WTC11 (cell line): ENCODE measurements at regions not wholly inside any gene's neighbourhood (a gene's known extent, or its start where the extent isn't known, plus 50 kb on each side); places are given as distances from the start of the nearest gene placed in this dataset.

Experiments
- ATF2 ChIP-seq: sonication (generic); formaldehyde crosslinking; IDR thresholded peaks from 2 replicates; pipeline ENCODE4 v1.8.1; 2022; ENCODE audit warnings: low read depth, missing genetic modification reagents, borderline replicate concordance
- E2F4 ChIP-seq: sonication (generic); formaldehyde crosslinking; IDR thresholded peaks from 2 replicates; pipeline ENCODE4 v1.8.1; 2022; ENCODE audit warnings: low read depth, mild to moderate bottlenecking, moderate library complexity, missing genetic modification reagents, borderline replicate concordance
- ETV6 ChIP-seq: sonication (generic); formaldehyde crosslinking; IDR thresholded peaks from 2 replicates; pipeline ENCODE4 v1.8.1; 2022; ENCODE audit warnings: mild to moderate bottlenecking, missing genetic modification reagents
- MAX ChIP-seq: sonication (generic); formaldehyde crosslinking; IDR thresholded peaks from 2 replicates; pipeline ENCODE4 v1.8.0; 2022; ENCODE audit warnings: mild to moderate bottlenecking, missing genetic modification reagents
- NR1H2 ChIP-seq: sonication (generic); formaldehyde crosslinking; IDR thresholded peaks from 2 replicates; pipeline ENCODE4 v1.9.0; 2021; ENCODE audit warnings: mild to moderate bottlenecking, moderate library complexity, missing genetic modification reagents
- OVOL2 ChIP-seq: fragments of 250-450 bp; sonication (Bioruptor Pico); IDR thresholded peaks from 2 replicates; pipeline ENCODE4 v1.9.0; 2021; ENCODE audit warnings: mild to moderate bottlenecking, borderline replicate concordance
- ZBTB21 ChIP-seq: sonication (generic); formaldehyde crosslinking; IDR thresholded peaks from 2 replicates; pipeline ENCODE4 v1.8.1; 2023; ENCODE audit warnings: mild to moderate bottlenecking, missing genetic modification reagents, borderline replicate concordance
- ZSCAN18 ChIP-seq: fragments of 250-450 bp; sonication (Bioruptor Pico); IDR thresholded peaks from 2 replicates; pipeline ENCODE4 v2.1.2; 2022; ENCODE audit warnings: mild to moderate bottlenecking, moderate library complexity
- TF ChIP-seq, protein P1 (sequence below): sonication (generic); formaldehyde crosslinking; conservative IDR thresholded peaks from 2 replicates; pipeline ENCODE4 v1.8.1; 2022; ENCODE audit warnings: mild to moderate bottlenecking, missing genetic modification reagents
- TF ChIP-seq, protein P2 (sequence below): fragments of 200-600 bp; IDR thresholded peaks from 2 replicates; pipeline ENCODE4 v1.8.0; 2022; ENCODE audit warnings: antibody characterized with exemption

DNA sequence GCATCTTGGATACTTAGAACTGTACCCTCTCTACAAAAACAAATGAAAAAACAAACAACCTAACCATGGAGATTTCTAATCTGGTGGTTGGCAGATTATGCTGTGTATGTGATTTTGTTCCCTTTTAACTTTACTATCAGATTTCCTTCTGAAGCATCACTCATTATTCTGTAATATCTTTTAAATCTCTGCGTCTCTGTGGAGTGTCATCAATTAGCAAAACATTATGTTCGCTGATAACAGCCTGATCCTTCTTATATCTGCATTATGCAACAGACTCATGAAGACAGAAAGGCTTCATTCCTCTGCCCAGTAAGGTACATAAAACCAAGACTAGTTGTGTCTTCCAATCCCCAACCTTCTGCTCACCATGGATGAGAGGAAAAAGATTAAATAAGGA, 110.3 kb upstream of the PDE5A start:
- TF ChIP-seq, protein P1, sequence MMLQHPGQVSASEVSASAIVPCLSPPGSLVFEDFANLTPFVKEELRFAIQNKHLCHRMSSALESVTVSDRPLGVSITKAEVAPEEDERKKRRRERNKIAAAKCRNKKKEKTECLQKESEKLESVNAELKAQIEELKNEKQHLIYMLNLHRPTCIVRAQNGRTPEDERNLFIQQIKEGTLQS (CRISPR knock-in tag): no peak
- TF ChIP-seq ATF2 (CRISPR knock-in tag): no peak
- TF ChIP-seq, protein P2, sequence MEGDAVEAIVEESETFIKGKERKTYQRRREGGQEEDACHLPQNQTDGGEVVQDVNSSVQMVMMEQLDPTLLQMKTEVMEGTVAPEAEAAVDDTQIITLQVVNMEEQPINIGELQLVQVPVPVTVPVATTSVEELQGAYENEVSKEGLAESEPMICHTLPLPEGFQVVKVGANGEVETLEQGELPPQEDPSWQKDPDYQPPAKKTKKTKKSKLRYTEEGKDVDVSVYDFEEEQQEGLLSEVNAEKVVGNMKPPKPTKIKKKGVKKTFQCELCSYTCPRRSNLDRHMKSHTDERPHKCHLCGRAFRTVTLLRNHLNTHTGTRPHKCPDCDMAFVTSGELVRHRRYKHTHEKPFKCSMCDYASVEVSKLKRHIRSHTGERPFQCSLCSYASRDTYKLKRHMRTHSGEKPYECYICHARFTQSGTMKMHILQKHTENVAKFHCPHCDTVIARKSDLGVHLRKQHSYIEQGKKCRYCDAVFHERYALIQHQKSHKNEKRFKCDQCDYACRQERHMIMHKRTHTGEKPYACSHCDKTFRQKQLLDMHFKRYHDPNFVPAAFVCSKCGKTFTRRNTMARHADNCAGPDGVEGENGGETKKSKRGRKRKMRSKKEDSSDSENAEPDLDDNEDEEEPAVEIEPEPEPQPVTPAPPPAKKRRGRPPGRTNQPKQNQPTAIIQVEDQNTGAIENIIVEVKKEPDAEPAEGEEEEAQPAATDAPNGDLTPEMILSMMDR: no peak
- TF ChIP-seq E2F4 (CRISPR knock-in tag): no peak
- no peak for TF ChIP-seq ETV6 (CRISPR knock-in tag)
- TF ChIP-seq ZBTB21 (CRISPR knock-in tag): no peak
- TF ChIP-seq ZSCAN18 (CRISPR knock-in tag): no peak
- no peak for TF ChIP-seq MAX (CRISPR knock-in tag)
- TF ChIP-seq OVOL2: no peak
- no peak for TF ChIP-seq NR1H2
